Smooth muscle cell (in vitro differentiated cells): ENCODE measurements at regions not wholly inside any gene's neighbourhood (a gene's known extent, or its start where the extent isn't known, plus 50 kb on each side); places are given as distances from the start of the nearest gene placed in this dataset.
A peak's percentile ranks its signal among the peaks of the same experiment; 100 is the strongest.

Source experiments
- DNase-seq: peaks from one replicate; lab custom pipeline; 2025; ENCODE audit not compliant: unreplicated experiment; lab: John Stamatoyannopoulos, UW
- H2AFZ ChIP-seq: fragments of 200-600 bp; sonication (generic); 2 replicates; pipeline ENCODE4 v1.6.0; 2016; ENCODE audit warnings: antibody characterized with exemption, low read depth, mild to moderate bottlenecking
- H3F3A ChIP-seq: fragments of 200-600 bp; sonication (generic); 2 replicates; pipeline ENCODE4 v1.6.0; 2017; ENCODE audit warnings: antibody characterized with exemption, low read depth
- H3K27ac ChIP-seq: fragments of 200-600 bp; sonication (generic); 2 replicates; pipeline ENCODE4 v1.5.1; 2016; ENCODE audit warnings: low read depth, mild to moderate bottlenecking
- H3K27me3 ChIP-seq: fragments of 200-600 bp; sonication (generic); 2 replicates; pipeline ENCODE4 v1.6.1; 2016; ENCODE audit warnings: low read depth, mild to moderate bottlenecking
- H3K36me3 ChIP-seq: fragments of 200-600 bp; sonication (generic); 2 replicates; pipeline ENCODE4 v1.5.1; 2016; ENCODE audit warnings: low read depth
- H3K4me1 ChIP-seq: fragments of 200-600 bp; sonication (generic); 2 replicates; pipeline ENCODE4 v1.5.1; 2016; ENCODE audit warnings: low read depth
- H3K4me2 ChIP-seq: fragments of 200-600 bp; sonication (generic); 2 replicates; pipeline ENCODE4 v1.6.0; 2016; ENCODE audit warnings: mild to moderate bottlenecking
- H3K4me3 ChIP-seq: fragments of 200-600 bp; sonication (generic); 2 replicates; pipeline ENCODE4 v1.5.1; 2016; ENCODE audit warnings: mild to moderate bottlenecking
- H3K79me2 ChIP-seq: fragments of 200-600 bp; sonication (generic); 2 replicates; pipeline ENCODE4 v1.6.0; 2016; ENCODE audit warnings: low read depth, mild to moderate bottlenecking
- H3K9ac ChIP-seq: fragments of 200-600 bp; sonication (generic); 2 replicates; pipeline ENCODE4 v1.6.0; 2016; ENCODE audit warnings: low read depth
- H3K9me3 ChIP-seq: fragments of 200-600 bp; sonication (generic); replicated peaks from 2 replicates; pipeline ENCODE4 v1.5.1; 2016; ENCODE audit warnings: low read depth
- H4K20me1 ChIP-seq: fragments of 200-600 bp; sonication (generic); 2 replicates; pipeline ENCODE4 v1.6.0; 2016; ENCODE audit warnings: low read depth
- WGBS: methylation state at CpG from one replicate; pipeline ENCODE4 v1.1.7; 2016; ENCODE audit warnings: low lambda C conversion rate; 5-methylcytosine and 5-hydroxymethylcytosine counted together
- TF ChIP-seq, protein P1 (sequence below): fragments of 200-600 bp; sonication (generic); IDR thresholded peaks from 2 replicates; pipeline ENCODE4 v1.5.1; 2017; ENCODE audit warnings: borderline replicate concordance, mild to moderate bottlenecking, antibody characterized with exemption; ENCODE audit not compliant: insufficient read depth, poor library complexity, severe bottlenecking

DNA sequence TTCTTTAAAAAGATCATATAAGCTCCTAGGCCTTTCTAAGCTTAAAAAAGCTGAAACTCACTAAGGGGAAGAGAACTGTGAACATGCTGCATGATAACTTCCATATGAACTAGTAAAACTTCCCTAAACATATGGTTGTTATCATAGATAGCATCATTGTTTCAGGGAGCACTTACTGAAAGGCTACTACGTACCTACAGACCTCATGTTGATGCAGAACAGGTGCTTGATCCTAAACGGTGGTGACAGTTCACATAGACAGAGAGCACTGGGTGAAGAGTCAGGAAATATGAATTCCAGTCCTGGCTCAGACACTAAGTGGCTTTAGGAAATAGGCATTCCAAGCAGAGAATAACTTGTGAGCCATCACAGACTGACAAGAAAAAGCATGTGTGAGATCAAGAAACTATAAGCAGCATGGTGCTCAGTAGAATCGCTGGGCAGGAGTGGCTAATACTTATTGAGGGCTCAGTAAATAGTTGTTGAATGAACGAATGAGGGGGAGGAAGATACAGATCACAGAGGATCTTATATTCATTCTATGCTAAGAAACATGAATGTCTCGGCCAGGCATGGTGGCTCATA, 78.4 kb upstream of the NUDT4 start:
- H3K27me3 ChIP-seq = no peaks in the 10 kb centered on the region
- peaks cover 3% of the 10 kb centered on the region for H3F3A ChIP-seq
- no peak overlapping the region for H2AFZ ChIP-seq
- H3K9ac ChIP-seq = no peak overlapping the region
- no peak overlapping the region for H3K27ac ChIP-seq
- peaks cover 14% of the 10 kb centered on the region for H3K4me1 ChIP-seq
- H3K4me3 ChIP-seq = no peak overlapping the region
- no peaks in the 10 kb centered on the region for H4K20me1 ChIP-seq
- H3K79me2 ChIP-seq = no peaks in the 10 kb centered on the region
- 52% methylated on average over 5 of the region's 5 CpGs for WGBS
- TF ChIP-seq, protein P1, sequence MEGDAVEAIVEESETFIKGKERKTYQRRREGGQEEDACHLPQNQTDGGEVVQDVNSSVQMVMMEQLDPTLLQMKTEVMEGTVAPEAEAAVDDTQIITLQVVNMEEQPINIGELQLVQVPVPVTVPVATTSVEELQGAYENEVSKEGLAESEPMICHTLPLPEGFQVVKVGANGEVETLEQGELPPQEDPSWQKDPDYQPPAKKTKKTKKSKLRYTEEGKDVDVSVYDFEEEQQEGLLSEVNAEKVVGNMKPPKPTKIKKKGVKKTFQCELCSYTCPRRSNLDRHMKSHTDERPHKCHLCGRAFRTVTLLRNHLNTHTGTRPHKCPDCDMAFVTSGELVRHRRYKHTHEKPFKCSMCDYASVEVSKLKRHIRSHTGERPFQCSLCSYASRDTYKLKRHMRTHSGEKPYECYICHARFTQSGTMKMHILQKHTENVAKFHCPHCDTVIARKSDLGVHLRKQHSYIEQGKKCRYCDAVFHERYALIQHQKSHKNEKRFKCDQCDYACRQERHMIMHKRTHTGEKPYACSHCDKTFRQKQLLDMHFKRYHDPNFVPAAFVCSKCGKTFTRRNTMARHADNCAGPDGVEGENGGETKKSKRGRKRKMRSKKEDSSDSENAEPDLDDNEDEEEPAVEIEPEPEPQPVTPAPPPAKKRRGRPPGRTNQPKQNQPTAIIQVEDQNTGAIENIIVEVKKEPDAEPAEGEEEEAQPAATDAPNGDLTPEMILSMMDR = no peak
- no peak for DNase-seq
- H3K9me3 ChIP-seq = no peaks in the 10 kb centered on the region
- no peaks in the 10 kb centered on the region for H3K36me3 ChIP-seq
- no peak overlapping the region for H3K4me2 ChIP-seq

DNA sequence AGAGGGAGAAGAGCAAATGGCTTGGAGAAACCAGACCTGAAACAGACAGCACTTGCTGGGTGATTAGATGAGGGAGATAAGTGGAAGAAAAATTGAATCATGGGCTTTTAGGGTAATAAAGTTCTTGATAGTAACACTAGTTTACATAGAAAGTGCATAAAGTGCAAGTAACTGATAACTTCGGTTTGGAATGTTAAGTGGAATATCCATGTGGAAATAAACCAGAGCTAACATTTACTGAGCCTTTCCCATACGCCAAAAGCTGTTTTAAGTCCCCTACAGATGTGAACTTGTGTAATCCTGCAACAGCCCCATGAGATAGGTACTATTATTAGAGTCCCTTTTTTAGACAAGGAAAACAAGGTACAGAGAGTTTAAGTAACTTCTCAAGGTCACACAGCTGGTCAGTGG, 77.1 kb upstream of the NUDT4 start:
- no peak for DNase-seq

DNA sequence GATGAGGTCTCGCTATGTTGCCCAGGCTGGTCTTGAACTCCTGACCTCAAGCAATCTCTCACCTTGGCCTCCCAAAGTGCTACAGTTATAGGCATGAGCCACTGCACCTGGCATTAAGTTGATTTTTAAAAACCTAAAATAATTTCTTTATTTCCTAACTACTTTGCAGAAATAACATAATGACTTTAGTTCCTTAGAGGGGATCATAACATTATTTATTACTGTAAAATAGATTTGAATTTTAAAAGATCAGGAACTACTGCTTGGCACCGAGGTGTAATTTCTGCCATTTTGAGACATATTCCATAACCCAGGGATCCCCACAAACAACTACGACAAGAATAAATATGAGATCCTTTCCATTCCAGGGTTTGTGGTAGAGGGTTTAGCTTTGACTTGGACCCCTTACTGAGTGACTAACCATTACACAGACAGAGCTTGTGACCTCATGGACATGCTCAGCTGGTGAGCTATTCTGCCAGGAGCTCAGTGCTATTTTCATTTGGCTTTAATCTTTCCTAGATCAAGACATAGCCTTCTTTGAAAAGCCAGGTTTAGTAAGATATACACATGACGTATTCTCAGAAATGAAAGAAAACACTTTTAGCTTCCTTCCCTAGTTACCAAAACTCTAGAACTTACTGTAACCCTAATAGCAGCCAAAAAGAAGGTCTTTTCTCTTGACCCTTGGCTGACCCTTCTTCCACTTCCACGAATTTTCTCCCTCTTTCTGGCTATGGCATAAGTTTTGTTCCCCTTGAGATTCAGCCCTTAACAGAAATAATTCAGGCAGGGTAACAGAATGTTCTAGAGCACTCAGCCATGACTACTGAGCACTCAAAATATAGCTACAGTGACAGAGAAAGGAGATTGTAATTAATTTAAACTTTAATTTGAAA, 75.1 kb upstream of the NUDT4 start:
- peaks cover 6% of the 10 kb centered on the region for H3K4me1 ChIP-seq
- H3K9me3 ChIP-seq = no peaks in the 10 kb centered on the region
- no peaks in the 10 kb centered on the region for H4K20me1 ChIP-seq
- no peak overlapping the region for H3K4me3 ChIP-seq
- H3K4me2 ChIP-seq = peak overlapping the region; percentile 23
- no peaks in the 10 kb centered on the region for H3K79me2 ChIP-seq
- H3F3A ChIP-seq = peaks cover 3% of the 10 kb centered on the region
- H3K9ac ChIP-seq = no peak overlapping the region
- TF ChIP-seq, protein P1 = no peak
- peak overlapping the region; percentile 5 for H2AFZ ChIP-seq
- no peaks in the 10 kb centered on the region for H3K36me3 ChIP-seq
- H3K27me3 ChIP-seq = no peaks in the 10 kb centered on the region
- no peak for DNase-seq
- peak overlapping the region; percentile 81 for H3K27ac ChIP-seq
- WGBS = 77% methylated on average over 5 of the region's 5 CpGs

More for the DNA sequence above, 77.1 kb upstream of the NUDT4 start:
- H3K4me3 ChIP-seq = no peak overlapping the region
- no peak overlapping the region for H3K9ac ChIP-seq
- TF ChIP-seq, protein P1 = no peak
- 6% methylated on average over 2 of the region's 2 CpGs for WGBS
- peak overlapping the region; percentile 4 for H3K4me2 ChIP-seq
- H3F3A ChIP-seq = peaks cover 3% of the 10 kb centered on the region
- no peaks in the 10 kb centered on the region for H3K27me3 ChIP-seq
- no peak overlapping the region for H3K27ac ChIP-seq
- peaks cover 14% of the 10 kb centered on the region for H3K4me1 ChIP-seq
- no peaks in the 10 kb centered on the region for H3K79me2 ChIP-seq
- H3K9me3 ChIP-seq = no peaks in the 10 kb centered on the region
- H4K20me1 ChIP-seq = no peaks in the 10 kb centered on the region
- H3K36me3 ChIP-seq = no peaks in the 10 kb centered on the region
- H2AFZ ChIP-seq = no peak overlapping the region
